ENCODE measurements at regions not wholly inside any gene's neighbourhood (a gene's known extent, or its start where the extent isn't known, plus 50 kb on each side); places are given as distances from the start of the nearest gene placed in this dataset.

DNA sequence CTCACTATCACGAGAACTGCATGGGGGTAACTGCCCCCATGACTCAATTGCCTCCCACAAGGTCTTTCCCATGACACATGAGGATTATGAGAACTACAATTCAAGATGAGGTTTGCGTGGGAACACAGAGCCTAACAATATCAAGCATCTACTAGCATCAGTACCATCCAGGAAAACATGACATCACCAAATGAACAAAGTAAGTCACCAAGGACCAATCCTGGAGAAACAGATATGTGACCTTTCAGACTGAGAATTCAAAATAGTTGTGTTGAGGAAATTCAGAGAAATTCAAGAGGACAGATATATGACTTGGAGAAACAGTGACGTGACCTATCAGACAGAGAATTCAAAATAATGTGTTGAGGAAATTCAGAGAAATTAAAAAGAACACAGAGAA is 65.8 kb upstream of the TMTC2 start:
- no peak overlapping the region for H3K27ac ChIP-seq
- TF ChIP-seq ZFX (IDR thresholded peaks at IDR 0.05): no peak
- TF ChIP-seq, protein P1, sequence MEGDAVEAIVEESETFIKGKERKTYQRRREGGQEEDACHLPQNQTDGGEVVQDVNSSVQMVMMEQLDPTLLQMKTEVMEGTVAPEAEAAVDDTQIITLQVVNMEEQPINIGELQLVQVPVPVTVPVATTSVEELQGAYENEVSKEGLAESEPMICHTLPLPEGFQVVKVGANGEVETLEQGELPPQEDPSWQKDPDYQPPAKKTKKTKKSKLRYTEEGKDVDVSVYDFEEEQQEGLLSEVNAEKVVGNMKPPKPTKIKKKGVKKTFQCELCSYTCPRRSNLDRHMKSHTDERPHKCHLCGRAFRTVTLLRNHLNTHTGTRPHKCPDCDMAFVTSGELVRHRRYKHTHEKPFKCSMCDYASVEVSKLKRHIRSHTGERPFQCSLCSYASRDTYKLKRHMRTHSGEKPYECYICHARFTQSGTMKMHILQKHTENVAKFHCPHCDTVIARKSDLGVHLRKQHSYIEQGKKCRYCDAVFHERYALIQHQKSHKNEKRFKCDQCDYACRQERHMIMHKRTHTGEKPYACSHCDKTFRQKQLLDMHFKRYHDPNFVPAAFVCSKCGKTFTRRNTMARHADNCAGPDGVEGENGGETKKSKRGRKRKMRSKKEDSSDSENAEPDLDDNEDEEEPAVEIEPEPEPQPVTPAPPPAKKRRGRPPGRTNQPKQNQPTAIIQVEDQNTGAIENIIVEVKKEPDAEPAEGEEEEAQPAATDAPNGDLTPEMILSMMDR (conservative IDR thresholded peaks at IDR 0.05): no peak

DNA sequence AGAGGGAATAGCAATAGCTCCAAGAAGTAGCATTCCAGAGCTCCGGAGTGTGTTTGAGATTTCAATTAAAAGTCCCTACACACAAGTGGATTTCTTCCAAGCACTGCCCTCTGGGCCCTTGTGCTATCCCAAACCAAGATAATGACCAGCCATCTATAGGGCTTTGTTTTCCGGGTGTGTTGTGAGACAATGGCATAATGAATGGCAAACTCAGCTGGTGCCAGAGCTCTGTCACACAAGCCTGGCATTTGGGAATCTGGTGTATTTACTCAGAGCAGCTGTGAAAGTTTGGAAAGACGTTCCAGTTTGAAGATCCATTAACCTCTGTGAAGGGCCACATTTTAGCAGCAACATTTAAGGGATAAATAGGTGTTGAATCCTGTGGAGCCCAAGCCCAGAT is 61.2 kb upstream of the TMTC2 start:
- TF ChIP-seq, protein P1 (conservative IDR thresholded peaks at IDR 0.05): no peak
- TF ChIP-seq ZFX (IDR thresholded peaks at IDR 0.05): no peak
- no peak overlapping the region for H3K27ac ChIP-seq

DNA sequence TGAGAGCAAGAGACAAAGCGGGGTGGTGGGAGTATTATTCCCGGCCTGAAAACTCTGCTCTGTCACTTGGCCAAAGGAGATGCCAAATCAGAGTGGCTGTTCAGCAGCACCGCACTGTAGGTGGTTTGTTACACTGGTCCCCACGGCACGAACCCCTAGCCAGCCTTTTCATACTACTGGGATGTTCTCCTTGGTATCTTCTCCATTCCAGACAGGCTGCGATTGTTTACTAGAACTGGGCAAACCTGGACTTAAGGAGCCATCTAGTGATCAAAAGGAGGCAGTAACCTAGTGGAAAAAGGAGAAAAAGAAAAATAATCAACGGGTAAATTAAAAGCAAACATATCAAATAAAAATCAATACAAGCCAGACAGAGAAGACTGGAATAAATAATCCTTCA is 58.9 kb upstream of the TMTC2 start:
- no peak overlapping the region for H3K27ac ChIP-seq
- TF ChIP-seq ZFX (IDR thresholded peaks at IDR 0.05): no peak
- TF ChIP-seq, protein P1 (conservative IDR thresholded peaks at IDR 0.05): peak; percentile 71

DNA sequence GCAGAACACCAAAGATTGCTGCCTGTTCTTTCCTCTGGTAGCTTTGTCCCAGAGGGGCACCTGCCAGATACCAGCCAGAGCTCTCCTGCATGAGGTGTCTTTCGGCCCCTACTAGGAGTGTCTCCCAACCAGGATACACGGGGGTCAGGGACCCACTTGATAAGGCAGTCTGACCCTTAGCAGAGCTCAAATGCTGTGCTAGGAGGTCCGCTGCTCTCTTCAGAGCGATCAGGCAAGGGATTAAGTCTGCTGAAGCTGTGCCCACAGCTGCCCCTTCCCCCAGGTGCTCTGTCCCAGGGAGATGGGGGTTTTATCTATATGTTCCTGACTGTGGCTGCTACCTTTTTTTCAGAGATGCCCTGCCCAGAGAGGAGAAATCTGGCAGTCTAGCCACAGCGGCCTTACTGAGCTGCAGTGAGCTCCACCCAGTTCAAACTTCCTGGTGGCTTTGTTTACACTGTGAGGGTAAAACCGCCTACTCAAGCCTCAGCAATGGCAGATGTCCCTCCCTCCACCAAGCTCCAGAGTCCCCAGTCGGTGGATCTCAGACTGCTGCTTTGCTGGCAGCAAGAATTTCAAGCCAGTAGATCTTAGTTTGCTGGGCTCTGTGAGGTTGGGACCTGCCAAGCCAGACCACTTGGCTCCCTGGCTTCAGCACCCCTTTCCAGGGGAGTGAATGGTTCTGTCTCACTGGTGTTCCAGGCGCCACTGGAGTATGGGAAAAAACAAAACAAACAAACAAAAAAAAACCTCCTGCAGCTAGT is 52.0 kb upstream of the TMTC2 start:
- peak overlapping the region; percentile 62 for H3K27ac ChIP-seq

DNA sequence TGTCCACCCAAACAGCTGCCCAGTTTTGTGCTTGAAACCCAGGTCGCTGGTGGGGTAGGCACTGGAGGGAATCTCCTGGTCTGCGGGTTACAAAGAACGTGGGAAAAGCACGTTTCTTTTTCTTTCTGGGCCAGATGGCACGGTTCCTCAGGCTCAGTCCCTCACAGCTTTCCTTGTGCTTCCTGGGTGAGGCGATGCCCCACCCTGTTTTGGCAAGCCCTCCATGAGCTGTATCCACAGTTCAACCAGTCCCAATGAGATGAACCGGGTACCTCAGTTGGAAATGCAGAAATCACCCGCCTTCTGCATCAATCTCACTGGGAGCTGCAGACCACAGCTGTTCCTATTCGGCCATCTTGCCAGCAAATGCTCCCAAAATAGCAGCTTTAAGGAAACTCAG is 51.4 kb upstream of the TMTC2 start:
- no peak for TF ChIP-seq ZFX (IDR thresholded peaks at IDR 0.05)
- TF ChIP-seq, protein P1 (conservative IDR thresholded peaks at IDR 0.05): no peak
- peak overlapping the region; percentile 62 for H3K27ac ChIP-seq
